ENCODE measurements at regions not wholly inside any gene's neighbourhood (a gene's known extent, or its start where the extent isn't known, plus 50 kb on each side); places are given as distances from the start of the nearest gene placed in this dataset.

GRCh38 chr9:100848726-100849125, 179.8 kb upstream of the PLPPR1 start:
- CTCF ChIA-PET: no interaction called here
- Mint-ChIP-seq H3K27me3 (ENCODE audit: low read depth) (peaks cover 3% of the 10 kb centered on the region), H3K9me3 (no peaks in the 10 kb centered on the region), H3K27ac (no peak overlapping the region), H3K4me1 (ENCODE audit: low read depth) (no peaks in the 10 kb centered on the region), H3K36me3 (ENCODE audit: low read depth) (no peaks in the 10 kb centered on the region), H3K4me3 (no peak overlapping the region)
- DNase-seq: no peak
- intact Hi-C loops (cut with micrococcal nuclease): no loop called here

- H3K27ac Mint-ChIP-seq: no peak overlapping the region
- DNase-seq: no peak
- H3K4me3 Mint-ChIP-seq: no peak overlapping the region
- CTCF ChIA-PET: no interaction called here
- no peaks in the 10 kb centered on the region for H3K36me3 Mint-ChIP-seq (ENCODE audit: low read depth)
- no peaks in the 10 kb centered on the region for H3K4me1 Mint-ChIP-seq (ENCODE audit: low read depth)
- peaks cover 1% of the 10 kb centered on the region for H3K9me3 Mint-ChIP-seq
- intact Hi-C loops (cut with micrococcal nuclease): no loop called here
- no peaks in the 10 kb centered on the region for H3K27me3 Mint-ChIP-seq (ENCODE audit: low read depth)
These were observed 176.4 kb upstream of the PLPPR1 start for GRCh38 chr9:100852088-100852487.

- H3K27me3 Mint-ChIP-seq (ENCODE audit: low read depth): no peaks in the 10 kb centered on the region
- CTCF ChIA-PET: no interaction called here
- no peaks in the 10 kb centered on the region for H3K4me1 Mint-ChIP-seq (ENCODE audit: low read depth)
- peaks cover 4% of the 10 kb centered on the region for H3K9me3 Mint-ChIP-seq
- no peaks in the 10 kb centered on the region for H3K36me3 Mint-ChIP-seq (ENCODE audit: low read depth)
- no peak overlapping the region for H3K4me3 Mint-ChIP-seq
- H3K27ac Mint-ChIP-seq: no peak overlapping the region
- DNase-seq: no peak
- intact Hi-C loops (cut with micrococcal nuclease): loop anchor here (2.0 kb wide), 1 partner anchor 79 kb away; no protein-coding TSS in a partner anchor
These were observed 172.3 kb upstream of the PLPPR1 start for GRCh38 chr9:100856238-100856637.

- DNase-seq: no peak
- intact Hi-C loops (cut with micrococcal nuclease): no loop called here
- H3K36me3 Mint-ChIP-seq (ENCODE audit: low read depth): no peaks in the 10 kb centered on the region
- H3K9me3 Mint-ChIP-seq: peaks cover 7% of the 10 kb centered on the region
- CTCF ChIA-PET: no interaction called here
- H3K27ac Mint-ChIP-seq: no peak overlapping the region
- no peak overlapping the region for H3K4me3 Mint-ChIP-seq
- H3K27me3 Mint-ChIP-seq (ENCODE audit: low read depth): peaks cover 3% of the 10 kb centered on the region
- no peaks in the 10 kb centered on the region for H3K4me1 Mint-ChIP-seq (ENCODE audit: low read depth)
These were observed 163.4 kb upstream of the PLPPR1 start for GRCh38 chr9:100865111-100865510.

GRCh38 chr9:100865648-100866047, 162.9 kb upstream of the PLPPR1 start:
- DNase-seq: no peak
- intact Hi-C loops (cut with micrococcal nuclease): no loop called here
- Mint-ChIP-seq H3K27me3 (ENCODE audit: low read depth) (peaks cover 3% of the 10 kb centered on the region), H3K4me1 (ENCODE audit: low read depth) (no peaks in the 10 kb centered on the region), H3K27ac (no peak overlapping the region), H3K9me3 (peaks cover 6% of the 10 kb centered on the region), H3K4me3 (no peak overlapping the region), H3K36me3 (ENCODE audit: low read depth) (no peaks in the 10 kb centered on the region)
- CTCF ChIA-PET: no interaction called here

GRCh38 chr9:100869326-100869725, 159.2 kb upstream of the PLPPR1 start:
- DNase-seq: no peak
- no peak overlapping the region for H3K27ac Mint-ChIP-seq
- no peaks in the 10 kb centered on the region for H3K4me1 Mint-ChIP-seq (ENCODE audit: low read depth)
- H3K27me3 Mint-ChIP-seq (ENCODE audit: low read depth): peaks cover 1% of the 10 kb centered on the region
- intact Hi-C loops (cut with micrococcal nuclease): no loop called here
- CTCF ChIA-PET: no interaction called here
- no peak overlapping the region for H3K4me3 Mint-ChIP-seq
- no peaks in the 10 kb centered on the region for H3K36me3 Mint-ChIP-seq (ENCODE audit: low read depth)
- H3K9me3 Mint-ChIP-seq: peaks cover 9% of the 10 kb centered on the region

- Mint-ChIP-seq H3K4me3 (no peak overlapping the region), H3K4me1 (ENCODE audit: low read depth) (no peaks in the 10 kb centered on the region), H3K9me3 (no peaks in the 10 kb centered on the region), H3K27ac (no peak overlapping the region), H3K36me3 (ENCODE audit: low read depth) (no peaks in the 10 kb centered on the region), H3K27me3 (ENCODE audit: low read depth) (no peaks in the 10 kb centered on the region)
- no peak for DNase-seq
- CTCF ChIA-PET: no interaction called here
- intact Hi-C loops (cut with micrococcal nuclease): no loop called here
These were observed 148.6 kb upstream of the PLPPR1 start for GRCh38 chr9:100879884-100880283.

- Mint-ChIP-seq H3K4me3 (no peak overlapping the region), H3K27ac (no peak overlapping the region), H3K27me3 (ENCODE audit: low read depth) (no peaks in the 10 kb centered on the region), H3K36me3 (ENCODE audit: low read depth) (no peaks in the 10 kb centered on the region), H3K4me1 (ENCODE audit: low read depth) (no peaks in the 10 kb centered on the region), H3K9me3 (no peaks in the 10 kb centered on the region)
- DNase-seq: no peak
- intact Hi-C loops (cut with micrococcal nuclease): no loop called here
- CTCF ChIA-PET: interaction anchor here (0.6 kb wide), 1 partner anchor 559 kb away, joined by 3 read pairs; no protein-coding TSS in a partner anchor
These were observed 148.2 kb upstream of the PLPPR1 start for GRCh38 chr9:100880284-100880683.

- Mint-ChIP-seq H3K27me3 (ENCODE audit: low read depth) (no peaks in the 10 kb centered on the region), H3K4me1 (ENCODE audit: low read depth) (no peaks in the 10 kb centered on the region)
These were observed 144.0 kb upstream of the PLPPR1 start for GRCh38 chr9:100884518-100884917.

GRCh38 chr9:100890321-100890720, 138.2 kb upstream of the PLPPR1 start:
- CTCF ChIA-PET: no interaction called here
- no peaks in the 10 kb centered on the region for H3K27me3 Mint-ChIP-seq (ENCODE audit: low read depth)
- H3K4me3 Mint-ChIP-seq: no peak overlapping the region
- H3K36me3 Mint-ChIP-seq (ENCODE audit: low read depth): no peaks in the 10 kb centered on the region
- DNase-seq: no peak
- no peaks in the 10 kb centered on the region for H3K4me1 Mint-ChIP-seq (ENCODE audit: low read depth)
- no peaks in the 10 kb centered on the region for H3K9me3 Mint-ChIP-seq
- intact Hi-C loops (cut with micrococcal nuclease): no loop called here
- no peak overlapping the region for H3K27ac Mint-ChIP-seq

More at GRCh38 chr9:100884518-100884917, 144.0 kb upstream of the PLPPR1 start:
- DNase-seq: no peak
- CTCF ChIA-PET: no interaction called here
- intact Hi-C loops (cut with micrococcal nuclease): no loop called here
- H3K9me3 Mint-ChIP-seq: no peaks in the 10 kb centered on the region
- H3K27ac Mint-ChIP-seq: no peak overlapping the region
- no peak overlapping the region for H3K4me3 Mint-ChIP-seq
- H3K36me3 Mint-ChIP-seq (ENCODE audit: low read depth): no peaks in the 10 kb centered on the region

- CTCF ChIA-PET: no interaction called here
- no peaks in the 10 kb centered on the region for H3K4me1 Mint-ChIP-seq (ENCODE audit: low read depth)
- H3K27ac Mint-ChIP-seq: no peak overlapping the region
- H3K4me3 Mint-ChIP-seq: no peak overlapping the region
- no peaks in the 10 kb centered on the region for H3K9me3 Mint-ChIP-seq
- no peak for DNase-seq
- no peaks in the 10 kb centered on the region for H3K36me3 Mint-ChIP-seq (ENCODE audit: low read depth)
- no peaks in the 10 kb centered on the region for H3K27me3 Mint-ChIP-seq (ENCODE audit: low read depth)
- intact Hi-C loops (cut with micrococcal nuclease): no loop called here
These were observed 117.3 kb upstream of the PLPPR1 start for GRCh38 chr9:100911273-100911672.

- no peak for DNase-seq
- Mint-ChIP-seq H3K4me3 (no peak overlapping the region), H3K27ac (no peak overlapping the region), H3K4me1 (ENCODE audit: low read depth) (no peaks in the 10 kb centered on the region), H3K36me3 (ENCODE audit: low read depth) (no peaks in the 10 kb centered on the region), H3K27me3 (ENCODE audit: low read depth) (no peaks in the 10 kb centered on the region), H3K9me3 (no peaks in the 10 kb centered on the region)
- intact Hi-C loops (cut with micrococcal nuclease): no loop called here
- CTCF ChIA-PET: interaction anchor here (1.0 kb wide), 1 partner anchor 139 kb away, joined by 4 read pairs; no protein-coding TSS in a partner anchor
These were observed 115.3 kb upstream of the PLPPR1 start for GRCh38 chr9:100913257-100913656.

GRCh38 chr9:100914266-100914665, 114.3 kb upstream of the PLPPR1 start:
- no peak overlapping the region for H3K27ac Mint-ChIP-seq
- no peak overlapping the region for H3K4me3 Mint-ChIP-seq
- no peak for DNase-seq

GRCh38 chr9:100919506-100919905, 109.0 kb upstream of the PLPPR1 start:
- H3K4me1 Mint-ChIP-seq (ENCODE audit: low read depth): no peaks in the 10 kb centered on the region
- no peaks in the 10 kb centered on the region for H3K9me3 Mint-ChIP-seq
- DNase-seq: no peak
- intact Hi-C loops (cut with micrococcal nuclease): no loop called here
- no peak overlapping the region for H3K27ac Mint-ChIP-seq
- no peaks in the 10 kb centered on the region for H3K27me3 Mint-ChIP-seq (ENCODE audit: low read depth)
- CTCF ChIA-PET: interaction anchor here (0.7 kb wide), 1 partner anchor 202 kb away, joined by 3 read pairs; no protein-coding TSS in a partner anchor
- no peaks in the 10 kb centered on the region for H3K36me3 Mint-ChIP-seq (ENCODE audit: low read depth)
- no peak overlapping the region for H3K4me3 Mint-ChIP-seq

More at GRCh38 chr9:100914266-100914665, 114.3 kb upstream of the PLPPR1 start:
- CTCF ChIA-PET: interaction anchor here (1.0 kb wide), 1 partner anchor 138 kb away, joined by 4 read pairs; no protein-coding TSS in a partner anchor
- Mint-ChIP-seq H3K4me1 (ENCODE audit: low read depth) (no peaks in the 10 kb centered on the region), H3K9me3 (no peaks in the 10 kb centered on the region), H3K36me3 (ENCODE audit: low read depth) (no peaks in the 10 kb centered on the region), H3K27me3 (ENCODE audit: low read depth) (no peaks in the 10 kb centered on the region)
- intact Hi-C loops (cut with micrococcal nuclease): no loop called here

Data from activated naive CD4-positive, alpha-beta T cell treated with anti-CD3 and anti-CD28 coated beads for 36 hours (primary cell).